ENCODE measurements at regions not wholly inside any gene's neighbourhood (a gene's known extent, or its start where the extent isn't known, plus 50 kb on each side); places are given as distances from the start of the nearest gene placed in this dataset.

GRCh38 chr1:199855580-199855979 lies 171.9 kb upstream of the NR5A2 start:
- TF ChIP-seq CTCF (IDR thresholded peaks at IDR 0.05; ENCODE audit: low read length) (no peak), EZH2 (IDR thresholded peaks at IDR 0.05; ENCODE audit: borderline replicate concordance, low read length) (no peak)

Measured in OCI-LY1 (cell line).